Ascending aorta (tissue), 2 donors: ENCODE measurements at regions not wholly inside any gene's neighbourhood (a gene's known extent, or its start where the extent isn't known, plus 50 kb on each side); places are given as distances from the start of the nearest gene placed in this dataset.

Source experiments
- DNase-seq, 2 donors: peaks; one replicate each; pipeline ENCODE4 v3.0.0-alpha.2; 2019; ENCODE audit warnings: low spot score in 2 of 2
- H3K27ac ChIP-seq, 2 donors: fragments of 200-600 bp; sonication (generic); one replicate each; pipeline ENCODE4 v1.5.1; 2016 to 2017; ENCODE audit warnings: mild to moderate bottlenecking in 1 of 2
- H3K27me3 ChIP-seq: fragments of 200-600 bp; sonication (generic); one replicate; pipeline ENCODE4 v1.5.1; 2017
- H3K36me3 ChIP-seq, 2 donors: fragments of 200-600 bp; sonication (generic); one replicate each; pipeline ENCODE4 v1.5.1; 2016
- H3K4me1 ChIP-seq, 2 donors: fragments of 200-600 bp; sonication (generic); one replicate each; pipeline ENCODE4 v1.5.1; 2016 to 2017; ENCODE audit warnings: mild to moderate bottlenecking in 1 of 2
- H3K4me3 ChIP-seq, 2 donors: fragments of 200-600 bp; sonication (generic); one replicate each; pipeline ENCODE4 v1.5.1; 2016 to 2017; ENCODE audit warnings: mild to moderate bottlenecking in 1 of 2
- H3K9me3 ChIP-seq, 2 donors: fragments of 200-600 bp; sonication (generic); one replicate each; pipeline ENCODE4 v1.5.1; 2016
- intact Hi-C: fragments of 100-400 bp; cut with DNase I; formaldehyde crosslinking; loops from one replicate; pipeline ENCODE4 v1.15.1; 2023
- TF ChIP-seq, protein P1 (sequence below), 3 experiments: fragments of 200-600 bp in 2 of 3; fragments of 450-650 bp in 1 of 3; sonication (generic) in 2 of 3; IDR thresholded peaks; one replicate each; pipeline ENCODE4 v1.5.1; 2016 to 2019; ENCODE audit warnings: antibody characterized with exemption in 3 of 3, mild to moderate bottlenecking in 1 of 3, moderate library complexity in 1 of 3

DNA sequence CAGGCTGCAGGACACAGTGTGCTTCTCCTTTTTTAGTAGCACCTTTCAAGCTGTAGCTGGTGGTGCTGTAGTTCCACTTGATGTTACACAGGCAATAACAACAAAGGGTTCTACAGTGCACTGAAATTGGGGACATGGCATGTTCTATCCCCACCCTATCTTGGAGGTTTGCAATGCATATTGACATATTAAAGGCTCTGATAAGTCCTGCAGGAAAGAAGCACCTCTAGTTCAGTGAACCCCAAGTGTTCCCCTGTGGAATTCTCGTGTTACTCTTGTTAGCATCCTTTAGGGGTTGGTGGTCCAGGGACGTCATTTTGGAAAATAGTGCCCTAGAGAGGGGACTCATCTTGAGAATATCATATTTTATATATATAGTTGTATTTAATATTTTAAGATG lies 337.6 kb downstream of the DHX35 start:
- intact Hi-C loops, result no loop called here
- H3K27me3 ChIP-seq, result no peaks in the 10 kb centered on the region
- H3K9me3 ChIP-seq, result no peaks in the 10 kb centered on the region
- no peak overlapping the region for H3K4me3 ChIP-seq
- no peak for DNase-seq
- H3K4me1 ChIP-seq, result no peaks in the 10 kb centered on the region
- H3K27ac ChIP-seq, result no peak overlapping the region
- TF ChIP-seq, protein P1, sequence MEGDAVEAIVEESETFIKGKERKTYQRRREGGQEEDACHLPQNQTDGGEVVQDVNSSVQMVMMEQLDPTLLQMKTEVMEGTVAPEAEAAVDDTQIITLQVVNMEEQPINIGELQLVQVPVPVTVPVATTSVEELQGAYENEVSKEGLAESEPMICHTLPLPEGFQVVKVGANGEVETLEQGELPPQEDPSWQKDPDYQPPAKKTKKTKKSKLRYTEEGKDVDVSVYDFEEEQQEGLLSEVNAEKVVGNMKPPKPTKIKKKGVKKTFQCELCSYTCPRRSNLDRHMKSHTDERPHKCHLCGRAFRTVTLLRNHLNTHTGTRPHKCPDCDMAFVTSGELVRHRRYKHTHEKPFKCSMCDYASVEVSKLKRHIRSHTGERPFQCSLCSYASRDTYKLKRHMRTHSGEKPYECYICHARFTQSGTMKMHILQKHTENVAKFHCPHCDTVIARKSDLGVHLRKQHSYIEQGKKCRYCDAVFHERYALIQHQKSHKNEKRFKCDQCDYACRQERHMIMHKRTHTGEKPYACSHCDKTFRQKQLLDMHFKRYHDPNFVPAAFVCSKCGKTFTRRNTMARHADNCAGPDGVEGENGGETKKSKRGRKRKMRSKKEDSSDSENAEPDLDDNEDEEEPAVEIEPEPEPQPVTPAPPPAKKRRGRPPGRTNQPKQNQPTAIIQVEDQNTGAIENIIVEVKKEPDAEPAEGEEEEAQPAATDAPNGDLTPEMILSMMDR (IDR thresholded peaks at IDR 0.05), result no peak
- H3K36me3 ChIP-seq, result no peaks in the 10 kb centered on the region

DNA sequence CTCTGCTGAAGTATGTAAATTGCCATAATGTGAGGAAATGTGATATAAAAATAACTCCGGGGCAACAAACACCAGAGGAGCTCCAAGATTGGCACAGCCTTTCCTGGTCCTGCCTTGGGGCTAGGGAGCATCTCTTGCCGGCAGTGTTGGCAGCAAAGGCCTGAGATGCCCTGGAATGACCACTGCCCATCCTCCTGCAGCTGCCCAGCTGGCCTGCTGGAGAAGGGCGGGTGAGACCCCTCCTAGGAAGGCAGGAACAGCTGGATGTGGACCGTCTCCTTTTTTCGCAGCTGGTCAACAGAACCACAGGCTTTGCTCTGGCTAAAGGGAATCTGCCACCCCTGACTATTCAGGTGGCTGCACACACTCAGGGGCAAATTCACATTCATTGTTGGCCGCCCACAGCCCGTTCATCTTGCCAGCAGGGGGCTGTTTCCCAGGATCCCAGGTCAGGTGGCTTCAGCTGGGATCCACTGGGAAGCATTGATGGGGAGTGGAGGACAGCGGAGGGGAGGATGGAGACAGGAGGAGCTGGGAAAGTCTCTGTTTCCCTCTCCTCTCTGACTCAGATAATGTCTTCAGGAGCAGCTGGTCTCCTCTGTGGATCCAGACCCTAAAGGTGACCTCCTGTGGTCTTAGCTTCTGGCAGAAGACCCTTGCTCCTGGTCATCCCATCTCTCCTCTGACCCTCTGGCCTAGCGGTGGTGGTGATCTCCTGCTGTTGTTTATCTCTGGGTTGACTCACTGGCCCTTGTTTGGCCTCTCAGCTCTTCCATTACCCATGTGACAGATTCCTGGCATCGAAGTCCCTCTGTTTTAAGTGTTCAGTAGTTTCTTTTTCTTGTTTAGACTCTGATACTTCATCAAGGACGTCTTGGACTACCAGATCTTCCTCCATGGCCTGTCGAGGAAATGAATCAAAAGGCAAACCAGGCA lies 336.7 kb downstream of the DHX35 start:
- Histone ChIP-seq H3K27ac (no peak overlapping the region), H3K27me3 (no peaks in the 10 kb centered on the region), H3K36me3 (no peaks in the 10 kb centered on the region), H3K4me3 (no peak overlapping the region), H3K9me3 (no peaks in the 10 kb centered on the region), H3K4me1 (no peaks in the 10 kb centered on the region)
- intact Hi-C loops, result no loop called here
- TF ChIP-seq, protein P1 (IDR thresholded peaks at IDR 0.05), result no peak
- DNase-seq, result no peak

DNA sequence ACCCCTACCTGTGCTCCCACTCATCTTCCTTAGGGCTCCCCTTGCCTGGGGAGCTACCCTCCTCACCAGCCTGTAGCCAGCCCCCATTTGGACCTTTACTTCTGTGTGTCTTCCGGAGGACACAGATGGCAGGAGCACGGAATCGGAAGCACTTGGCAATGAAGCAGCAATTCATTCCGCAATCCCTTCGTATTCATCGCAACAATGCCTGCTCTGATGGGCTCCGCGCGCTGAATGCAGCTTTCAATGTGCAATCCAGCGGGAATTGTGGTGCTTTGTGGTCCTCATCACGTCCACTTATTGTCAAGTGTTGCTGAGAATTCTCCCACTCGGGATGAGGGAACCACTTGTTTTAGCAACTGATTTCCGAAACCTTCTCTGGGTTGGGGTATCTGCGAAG lies 336.0 kb downstream of the DHX35 start:
- DNase-seq, result no peak
- H3K9me3 ChIP-seq, result no peaks in the 10 kb centered on the region
- intact Hi-C loops, result no loop called here
- H3K27me3 ChIP-seq, result no peaks in the 10 kb centered on the region
- H3K4me3 ChIP-seq, result no peak overlapping the region
- no peaks in the 10 kb centered on the region for H3K4me1 ChIP-seq
- H3K36me3 ChIP-seq, result no peaks in the 10 kb centered on the region
- no peak overlapping the region for H3K27ac ChIP-seq
- TF ChIP-seq, protein P1 (IDR thresholded peaks at IDR 0.05), result no peak

DNA sequence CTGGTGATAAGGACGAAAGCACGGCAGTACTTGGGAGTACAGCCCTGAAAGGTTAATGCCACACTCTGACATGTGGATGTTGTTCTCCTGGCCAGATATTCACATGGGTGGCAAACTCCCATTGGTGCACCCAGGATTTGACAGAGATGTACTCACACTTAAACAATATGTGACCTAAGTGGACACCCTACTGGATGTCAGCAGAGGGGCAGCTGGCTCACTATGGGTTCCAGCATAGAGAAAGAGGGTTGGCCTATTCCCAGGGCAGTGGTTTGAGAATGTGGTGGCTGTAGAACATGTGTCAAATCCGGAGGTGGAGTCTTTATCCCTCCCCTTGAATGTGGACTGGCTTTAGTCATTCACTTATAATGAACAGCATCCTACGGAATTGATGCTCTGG lies 333.2 kb downstream of the DHX35 start:
- TF ChIP-seq, protein P1 (IDR thresholded peaks at IDR 0.05), result no peak
- Histone ChIP-seq H3K36me3 (no peaks in the 10 kb centered on the region), H3K9me3 (no peaks in the 10 kb centered on the region), H3K27me3 (no peaks in the 10 kb centered on the region), H3K4me1 (no peaks in the 10 kb centered on the region), H3K27ac (no peak overlapping the region), H3K4me3 (no peak overlapping the region)
- intact Hi-C loops, result no loop called here
- no peak for DNase-seq

DNA sequence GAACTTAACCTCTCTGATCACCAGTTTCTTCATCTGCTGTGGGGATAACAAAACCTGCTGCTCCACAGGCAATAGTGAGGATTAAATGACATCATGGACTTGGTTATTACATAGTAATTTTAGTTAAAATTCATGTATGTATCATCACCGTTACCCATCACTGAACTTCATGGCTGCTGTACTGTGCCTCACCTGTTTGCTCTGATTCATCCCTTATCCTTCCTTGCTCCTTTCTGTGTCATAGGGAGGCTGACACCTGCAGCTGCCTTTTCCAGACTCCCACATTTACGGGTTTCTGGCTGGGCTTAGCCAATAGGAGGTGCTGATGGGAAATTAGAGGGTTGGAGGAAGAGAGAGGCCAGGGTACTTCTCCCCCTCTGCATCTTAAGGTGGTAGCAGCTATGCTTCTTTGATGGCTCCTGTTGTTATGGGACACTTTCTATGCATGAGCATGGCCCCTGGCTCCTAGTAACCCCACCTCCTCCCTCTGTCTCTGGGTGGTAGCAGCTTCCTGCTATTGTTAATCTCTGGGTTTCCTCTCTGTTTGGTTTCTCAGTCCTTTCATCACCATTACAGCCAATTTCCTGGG lies 332.1 kb downstream of the DHX35 start:
- TF ChIP-seq, protein P1 (IDR thresholded peaks at IDR 0.05), result no peak
- Histone ChIP-seq H3K4me3 (no peak overlapping the region), H3K27ac (no peak overlapping the region), H3K4me1 (no peaks in the 10 kb centered on the region), H3K27me3 (no peaks in the 10 kb centered on the region), H3K36me3 (no peaks in the 10 kb centered on the region), H3K9me3 (no peaks in the 10 kb centered on the region)
- DNase-seq, result no peak
- intact Hi-C loops, result no loop called here
